ENCODE measurements at regions not wholly inside any gene's neighbourhood (a gene's known extent, or its start where the extent isn't known, plus 50 kb on each side); places are given as distances from the start of the nearest gene placed in this dataset. TPM values are rescaled to one million over a fixed set of nuclear protein-coding genes. Genes with fewer than 3 reads are reported as not detected.
A peak's percentile ranks its signal among the peaks of the same experiment; 100 is the strongest.

DNA sequence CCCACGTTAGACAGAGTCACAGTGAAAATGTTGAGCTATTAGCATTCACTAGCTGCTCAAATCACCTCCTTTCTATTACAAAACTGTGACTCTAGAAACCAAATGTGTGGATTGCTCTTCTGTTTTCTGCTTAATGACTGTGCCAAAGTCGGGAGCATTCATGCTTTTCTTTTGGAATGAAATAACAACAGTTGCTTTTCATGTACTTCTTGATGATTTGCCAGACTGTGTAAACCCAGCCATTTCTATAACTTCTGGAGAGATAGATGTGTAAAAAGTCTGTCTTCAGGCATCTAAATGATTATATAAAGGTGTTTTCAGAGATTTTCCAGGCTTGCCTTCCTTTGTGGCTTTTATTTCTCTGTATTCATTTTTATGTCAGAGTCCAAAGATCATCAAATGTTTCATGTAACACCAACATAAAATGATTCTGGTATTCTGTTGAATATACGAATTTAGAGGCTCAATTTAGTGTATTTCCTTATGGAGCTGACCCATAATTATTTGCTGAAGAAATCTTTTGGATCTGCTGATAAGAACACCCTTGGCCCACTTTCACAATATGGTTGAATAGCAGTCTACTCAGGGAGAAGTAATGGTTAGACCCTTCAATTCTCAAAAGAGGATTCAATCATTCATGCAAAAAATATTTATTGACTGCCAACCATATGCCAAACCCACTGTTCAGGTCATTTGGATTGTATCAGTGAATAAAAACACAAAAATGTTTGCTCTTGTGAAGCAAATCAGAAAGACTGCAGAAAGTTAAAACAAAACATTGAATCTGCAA lies 581.2 kb downstream of the CDH18 start:
- no peak overlapping the region for H3K9ac ChIP-seq (ENCODE audit: low read length)
- H3K4me2 ChIP-seq (ENCODE audit: low read depth, low read length, poor library complexity, severe bottlenecking), result no peak overlapping the region
- no peak overlapping the region for H3K4me3 ChIP-seq (ENCODE audit: low read length)
- H4K20me1 ChIP-seq (ENCODE audit: insufficient read depth, low read depth, low read length), result no peaks in the 10 kb centered on the region
- no peaks in the 10 kb centered on the region for H3K9me3 ChIP-seq (ENCODE audit: low read length)
- H3K9me2 ChIP-seq (replicated peaks; ENCODE audit: insufficient read depth, low read length), result no peaks in the 10 kb centered on the region
- no peak for DNase-seq
- no peak overlapping the region for H2AFZ ChIP-seq (ENCODE audit: low read length)
- no peaks in the 10 kb centered on the region for H3K79me2 ChIP-seq (ENCODE audit: low read length)
- no peaks in the 10 kb centered on the region for H3K27me3 ChIP-seq (ENCODE audit: low read length)
- H3K36me3 ChIP-seq (ENCODE audit: insufficient read depth, low read length), result no peaks in the 10 kb centered on the region
- no peak overlapping the region for H3K27ac ChIP-seq (ENCODE audit: low read length)
- no peaks in the 10 kb centered on the region for H3K4me1 ChIP-seq (ENCODE audit: low read length)

DNA sequence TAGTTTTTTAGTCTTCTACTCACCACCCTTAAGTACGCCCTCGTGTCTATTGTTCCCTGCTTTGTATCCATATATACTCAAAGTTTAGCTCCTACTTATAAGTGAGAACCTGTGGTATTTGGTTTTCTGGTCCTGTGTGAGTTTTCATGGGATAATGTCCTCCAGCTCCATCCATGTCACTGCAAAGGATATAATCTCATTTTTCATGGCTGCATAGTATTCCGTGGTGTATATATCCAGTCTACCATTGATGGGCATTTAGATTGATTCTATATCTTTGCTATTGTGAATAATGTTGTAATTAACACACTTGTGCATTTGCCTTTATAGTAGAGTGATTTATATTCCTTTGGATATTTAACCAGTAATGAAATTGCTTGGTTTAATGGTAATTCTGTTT lies 579.9 kb downstream of the CDH18 start:
- H3K79me2 ChIP-seq (ENCODE audit: low read length), result no peaks in the 10 kb centered on the region
- no peak for DNase-seq

DNA sequence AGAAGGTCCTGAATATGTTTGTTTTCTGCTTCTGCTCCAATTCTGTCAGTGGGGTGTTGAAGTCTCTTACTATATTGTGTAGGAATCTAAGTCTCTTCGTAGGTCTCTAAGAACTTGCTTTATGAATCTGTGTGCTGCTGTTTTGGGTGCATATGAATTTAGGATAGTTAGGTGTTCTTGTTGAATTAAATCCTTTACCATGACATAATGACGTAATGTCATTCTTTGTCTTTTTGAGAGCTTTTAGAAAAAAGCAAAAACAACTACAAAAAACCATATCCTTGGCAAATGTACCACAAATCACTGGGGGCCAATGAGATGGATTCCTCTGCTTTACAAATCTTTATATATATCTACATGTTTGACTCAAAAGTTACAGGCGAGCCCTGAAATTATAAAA lies 576.1 kb downstream of the CDH18 start:
- Histone ChIP-seq H3K36me3 (ENCODE audit: insufficient read depth, low read length) (no peaks in the 10 kb centered on the region), H3K4me2 (ENCODE audit: low read depth, low read length, poor library complexity, severe bottlenecking) (no peak overlapping the region), H3K27me3 (ENCODE audit: low read length) (no peaks in the 10 kb centered on the region), H3K79me2 (ENCODE audit: low read length) (no peaks in the 10 kb centered on the region), H3K4me1 (ENCODE audit: low read length) (no peaks in the 10 kb centered on the region), H4K20me1 (ENCODE audit: insufficient read depth, low read depth, low read length) (no peaks in the 10 kb centered on the region), H3K4me3 (ENCODE audit: low read length) (no peak overlapping the region), H2AFZ (ENCODE audit: low read length) (no peak overlapping the region), H3K9me2 (replicated peaks; ENCODE audit: insufficient read depth, low read length) (no peaks in the 10 kb centered on the region), H3K9me3 (ENCODE audit: low read length) (no peaks in the 10 kb centered on the region), H3K27ac (ENCODE audit: low read length) (no peak overlapping the region), H3K9ac (ENCODE audit: low read length) (no peak overlapping the region)
- no peak for DNase-seq

More for the DNA sequence above, 579.9 kb downstream of the CDH18 start:
- no peaks in the 10 kb centered on the region for H3K27me3 ChIP-seq (ENCODE audit: low read length)
- no peaks in the 10 kb centered on the region for H3K9me3 ChIP-seq (ENCODE audit: low read length)
- H2AFZ ChIP-seq (ENCODE audit: low read length), result no peak overlapping the region
- no peak overlapping the region for H3K4me3 ChIP-seq (ENCODE audit: low read length)
- H3K9me2 ChIP-seq (replicated peaks; ENCODE audit: insufficient read depth, low read length), result no peaks in the 10 kb centered on the region
- H3K9ac ChIP-seq (ENCODE audit: low read length), result no peak overlapping the region
- H3K4me2 ChIP-seq (ENCODE audit: low read depth, low read length, poor library complexity, severe bottlenecking), result no peak overlapping the region
- H4K20me1 ChIP-seq (ENCODE audit: insufficient read depth, low read depth, low read length), result no peaks in the 10 kb centered on the region
- no peaks in the 10 kb centered on the region for H3K36me3 ChIP-seq (ENCODE audit: insufficient read depth, low read length)
- no peaks in the 10 kb centered on the region for H3K4me1 ChIP-seq (ENCODE audit: low read length)
- H3K27ac ChIP-seq (ENCODE audit: low read length), result no peak overlapping the region

Small RNAs in the stretch of these regions (small RNA-seq; reads per million reads assigned to genes)
- gene AC025768.1, result not detected
- gene RF00017, result not detected
- 0.67 reads per million, percentile 18 among the genes with 10 or more reads in this experiment for gene RF00136
- gene RN7SL58P, result not detected

Data from Karpas-422 (cell line).